Activated CD8-positive, alpha-beta memory T cell treated with anti-CD3 and anti-CD28 coated beads for 24 hours (primary cell): ENCODE measurements at regions not wholly inside any gene's neighbourhood (a gene's known extent, or its start where the extent isn't known, plus 50 kb on each side); places are given as distances from the start of the nearest gene placed in this dataset.
"Not testable (repeated sequence)": the region's sequence is repeated elsewhere in the genome, so short reads cannot be mapped to it uniquely, and the experiment has no call there.

ENCODE experiments used
- DNase-seq: peaks from one replicate; pipeline ENCODE4 v3.0.0-alpha.2; 2020

GRCh38 chr16:52386694-52387093 lies 160.2 kb downstream of the TOX3 start:
- no peak for DNase-seq

DNA sequence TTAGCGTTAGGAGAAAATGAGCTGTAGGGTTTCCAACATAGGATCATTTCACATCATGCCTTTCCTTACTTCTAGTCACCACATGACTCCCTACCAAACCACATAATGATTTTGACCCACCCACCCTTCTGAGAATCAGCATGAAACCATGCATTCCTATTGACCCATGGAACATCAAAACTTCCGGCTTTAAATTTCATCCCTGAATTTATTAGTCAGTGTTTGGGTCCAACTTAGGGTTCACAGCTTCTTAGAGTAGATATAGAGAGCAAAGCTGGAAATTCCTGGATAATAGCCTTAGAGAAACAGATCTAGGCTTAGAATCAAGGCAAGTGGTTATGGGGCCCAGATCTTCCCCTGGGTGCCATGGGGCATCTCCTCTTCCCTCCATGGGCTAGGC lies 162.6 kb downstream of the TOX3 start:
- no peak for DNase-seq

GRCh38 chr16:52383640-52384292 lies 163.2 kb downstream of the TOX3 start:
- no peak for DNase-seq

- DNase-seq: no peak
These were observed 163.8 kb downstream of the TOX3 start for GRCh38 chr16:52383119-52383518.

DNA sequence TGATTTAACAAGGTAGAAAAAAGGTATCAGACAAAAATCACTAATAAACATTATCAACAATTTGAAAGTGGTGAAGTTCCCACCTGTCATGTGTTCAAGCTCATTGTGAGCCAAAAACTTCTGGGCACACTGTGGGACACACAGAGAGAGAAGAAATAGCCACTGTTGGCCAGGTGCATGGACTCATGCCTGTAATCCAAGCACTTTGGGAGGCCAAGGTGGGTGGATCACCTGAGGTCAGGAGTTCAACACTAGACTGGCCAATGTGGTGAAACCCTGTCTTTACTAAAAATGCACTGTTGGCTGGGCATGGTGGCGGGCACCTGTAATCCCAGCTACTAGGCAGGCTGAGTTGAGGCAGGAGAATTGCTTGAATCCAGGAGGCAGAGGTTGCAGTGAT lies 167.4 kb downstream of the TOX3 start:
- no peak for DNase-seq

DNA sequence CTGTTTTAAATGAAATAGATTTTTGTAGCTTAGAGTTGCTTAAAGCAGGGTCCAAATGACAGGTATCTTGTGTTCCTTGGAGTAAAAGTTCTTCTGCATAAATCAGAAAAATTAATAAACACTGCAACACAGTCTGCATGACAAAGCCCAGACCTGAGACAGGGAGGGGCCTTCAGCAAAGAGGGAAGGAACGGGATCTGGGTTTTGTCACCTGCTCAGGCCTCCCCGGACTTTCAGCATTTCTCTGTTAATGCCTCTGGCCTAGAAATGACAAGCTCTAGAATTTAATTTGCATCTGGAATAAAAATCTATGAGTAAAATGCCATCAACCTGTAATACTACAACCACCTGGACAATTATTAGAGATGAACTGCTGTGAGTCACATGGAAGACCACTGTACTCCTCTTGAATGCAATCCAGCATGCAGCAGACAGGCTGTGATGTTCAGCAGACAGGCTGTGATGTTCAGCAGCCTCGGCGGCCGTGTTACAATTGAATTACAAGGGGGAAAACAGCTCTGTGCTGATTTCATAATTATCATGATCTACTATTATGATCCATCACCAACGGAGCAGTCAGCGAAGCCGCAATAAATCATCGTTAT lies 170.2 kb downstream of the TOX3 start:
- no peak for DNase-seq

DNA sequence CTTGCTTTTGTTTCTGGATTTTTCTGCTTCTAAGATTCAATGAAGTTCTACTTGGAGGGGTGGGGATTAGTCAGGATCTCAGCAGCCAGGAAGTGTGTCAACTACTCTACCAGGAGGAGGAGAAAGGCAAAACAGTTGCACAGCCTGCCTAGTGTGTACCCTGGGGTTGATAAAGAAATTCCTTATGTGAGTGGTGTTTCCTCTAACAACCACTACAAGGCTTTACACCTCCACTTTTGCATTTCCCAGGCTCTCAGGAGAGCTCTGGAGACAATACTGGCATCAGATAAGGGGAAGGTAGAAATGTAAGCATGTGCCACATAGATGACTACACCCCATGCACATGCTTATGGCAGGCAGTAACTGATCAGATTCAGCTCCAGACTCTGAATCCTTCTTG lies 174.6 kb downstream of the TOX3 start:
- no peak for DNase-seq

DNA sequence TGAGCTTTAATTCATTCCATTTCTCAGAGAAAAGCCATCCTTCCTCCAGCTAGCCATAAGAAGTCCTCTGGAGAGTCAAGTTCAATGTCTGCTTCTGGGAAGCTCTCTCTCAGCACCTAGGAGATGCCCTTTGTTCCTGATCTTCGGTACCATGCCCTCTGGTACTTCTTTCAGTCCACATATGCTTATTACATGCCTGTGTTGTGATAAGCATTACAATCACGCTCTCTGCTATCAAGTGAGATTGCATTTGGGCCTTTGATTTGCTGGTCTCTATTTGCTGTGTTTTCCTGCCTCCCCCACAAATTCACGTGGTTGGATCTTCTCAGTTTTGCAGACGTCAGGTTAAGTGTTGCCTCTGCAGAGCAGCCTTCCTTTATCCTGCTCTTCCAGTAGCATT lies 178.1 kb downstream of the TOX3 start:
- no peak for DNase-seq

DNA sequence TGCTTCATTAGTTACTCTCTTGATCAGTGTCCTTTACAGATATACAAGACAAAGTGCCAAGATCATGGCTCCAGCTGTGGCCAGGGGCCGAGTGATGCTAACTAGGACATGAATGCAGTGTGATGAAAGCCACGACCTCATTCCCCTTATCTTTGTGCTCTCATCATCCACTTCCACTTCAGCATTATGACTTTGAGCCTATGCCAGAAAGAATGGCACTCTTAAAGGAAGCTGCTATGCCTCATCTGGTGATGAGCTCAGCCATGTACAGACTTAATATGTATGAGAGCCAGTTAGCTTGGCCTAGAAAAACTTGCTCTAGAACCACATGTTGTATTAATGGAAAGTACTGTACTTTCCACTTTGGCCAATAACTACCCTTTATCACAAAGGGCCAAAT lies 179.1 kb downstream of the TOX3 start:
- no peak for DNase-seq

DNA sequence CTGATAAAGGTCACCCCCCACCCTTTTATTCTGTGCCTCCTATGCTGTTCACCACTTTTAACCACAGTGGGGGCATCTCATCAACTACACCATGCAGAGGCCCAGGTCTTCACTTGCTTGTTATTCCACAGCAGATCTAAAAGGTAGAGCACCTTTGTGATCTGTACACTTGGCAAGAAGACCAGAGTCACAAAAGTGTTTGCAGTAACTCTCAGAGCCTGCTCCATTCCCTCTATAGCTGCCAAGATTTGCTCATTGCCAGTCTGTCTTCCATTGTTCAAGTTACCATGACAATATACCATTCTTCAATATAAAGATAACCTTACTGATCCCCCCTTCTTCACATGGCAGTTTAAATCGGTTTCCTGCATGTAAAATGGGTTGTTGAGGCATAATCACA lies 180.0 kb downstream of the TOX3 start:
- no peak for DNase-seq

- no peak for DNase-seq
These were observed 182.4 kb downstream of the TOX3 start for GRCh38 chr16:52364500-52364899.

DNA sequence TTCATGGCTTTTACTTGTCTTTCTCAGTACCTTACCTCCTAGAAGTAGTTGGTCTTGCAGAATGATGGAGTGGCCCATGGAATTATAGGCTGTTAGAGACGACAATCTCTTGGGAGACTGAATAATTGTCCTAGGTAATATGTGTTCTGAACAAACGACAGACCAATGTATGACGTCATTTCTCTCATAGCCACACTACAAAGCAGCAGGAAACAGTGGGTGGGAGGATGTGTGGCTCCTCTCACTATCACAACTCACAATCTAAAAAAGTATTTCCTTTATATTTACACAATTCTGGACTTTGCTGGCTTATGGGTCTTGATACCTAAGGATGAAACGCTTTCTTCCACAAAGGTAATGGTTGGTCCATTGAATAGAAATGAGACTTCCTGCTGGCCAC lies 183.9 kb downstream of the TOX3 start:
- DNase-seq: no peak

DNA sequence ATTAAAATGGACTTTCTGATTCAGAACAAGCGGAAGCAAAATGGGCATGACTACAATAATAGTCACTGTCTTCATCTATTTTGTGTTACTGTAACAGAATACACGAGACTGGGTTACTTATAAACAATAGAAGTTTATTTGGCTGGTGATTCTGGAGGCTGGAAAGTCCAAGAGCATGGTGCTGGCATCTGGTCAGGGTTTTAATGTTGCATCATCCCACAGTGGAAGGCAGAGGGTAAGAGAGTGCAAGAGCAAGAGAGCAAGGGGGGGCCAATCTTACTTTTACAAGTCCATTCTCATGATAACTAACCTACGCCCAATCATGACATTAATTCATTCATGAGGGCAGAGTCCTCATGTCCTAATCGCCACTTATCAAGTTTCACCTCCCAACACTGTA lies 189.2 kb downstream of the TOX3 start:
- DNase-seq: no peak

- no peak for DNase-seq
These were observed 193.7 kb downstream of the TOX3 start for GRCh38 chr16:52353249-52353648.

DNA sequence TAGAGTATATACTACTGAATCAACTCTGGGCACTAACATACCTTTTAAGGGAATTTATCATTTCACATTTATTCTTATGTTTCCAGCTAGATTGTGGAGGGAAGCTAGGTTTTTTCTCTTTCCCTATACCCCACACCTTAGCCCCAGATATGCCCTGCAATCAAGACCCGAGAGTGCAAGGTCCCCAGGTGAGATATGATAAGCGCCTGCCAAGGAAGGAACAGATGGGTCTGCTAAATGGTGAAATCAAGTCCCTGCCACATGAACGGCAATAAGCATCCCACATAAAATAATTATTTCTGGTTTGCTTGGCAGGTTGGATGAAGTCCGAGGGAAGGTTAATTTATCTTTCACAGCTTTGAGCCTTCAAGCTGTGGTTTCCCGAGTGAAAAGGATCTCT lies 195.5 kb downstream of the TOX3 start:
- no peak for DNase-seq

GRCh38 chr16:52350031-52350642 lies 196.8 kb downstream of the TOX3 start:
- DNase-seq: no peak

GRCh38 chr16:52346709-52347108 lies 200.2 kb downstream of the TOX3 start:
- no peak for DNase-seq

- DNase-seq: not testable (repeated sequence)
These were observed 213.3 kb downstream of the TOX3 start for GRCh38 chr16:52333673-52334072.

DNA sequence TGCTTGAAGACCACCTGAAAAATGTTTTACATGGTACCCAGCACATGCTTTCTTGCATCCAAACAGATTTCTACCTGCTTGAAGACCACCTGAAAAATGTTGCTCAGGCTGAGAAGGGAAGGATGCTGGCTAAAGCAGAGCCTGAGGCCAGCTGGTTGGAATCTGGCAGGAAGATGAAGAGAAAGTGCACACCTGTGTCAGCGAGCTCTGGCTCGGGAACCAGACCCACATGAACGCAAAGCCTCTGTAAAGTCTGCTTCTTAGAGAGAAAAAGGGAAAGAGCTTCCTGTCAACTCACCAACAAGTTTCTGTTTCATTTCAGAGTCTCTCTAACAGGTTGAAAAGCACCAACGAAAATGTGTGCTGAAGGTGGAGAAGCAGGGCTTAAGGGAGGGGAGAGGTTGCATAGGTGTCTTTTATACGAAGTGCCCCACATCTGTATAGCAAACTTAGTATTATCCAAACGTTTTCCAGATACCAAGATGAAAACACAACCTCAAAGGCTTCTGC lies 226.0 kb downstream of the TOX3 start:
- DNase-seq: no peak

GRCh38 chr16:52318302-52319009 lies 228.5 kb downstream of the TOX3 start:
- no peak for DNase-seq

GRCh38 chr16:52316241-52316640 lies 230.7 kb downstream of the TOX3 start:
- DNase-seq: no peak

DNA sequence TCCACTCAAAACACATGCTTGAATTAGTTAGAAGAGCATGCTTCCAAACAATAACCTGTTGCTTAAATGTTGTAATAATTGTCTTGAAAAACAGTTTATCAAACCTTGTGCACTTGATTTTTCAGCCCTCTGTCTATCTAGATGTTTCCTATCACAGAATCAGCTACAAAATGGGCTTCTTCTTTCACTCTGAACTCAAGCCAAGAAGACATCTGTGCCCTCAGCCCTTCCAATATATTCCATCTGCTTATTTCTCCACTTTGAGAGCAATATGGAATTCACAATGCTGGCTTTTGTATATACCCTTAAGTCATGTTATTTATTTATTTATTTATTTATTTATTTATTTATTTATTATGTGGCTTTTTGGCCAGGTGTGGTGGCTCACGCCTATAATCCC lies 234.2 kb downstream of the TOX3 start:
- no peak for DNase-seq

DNA sequence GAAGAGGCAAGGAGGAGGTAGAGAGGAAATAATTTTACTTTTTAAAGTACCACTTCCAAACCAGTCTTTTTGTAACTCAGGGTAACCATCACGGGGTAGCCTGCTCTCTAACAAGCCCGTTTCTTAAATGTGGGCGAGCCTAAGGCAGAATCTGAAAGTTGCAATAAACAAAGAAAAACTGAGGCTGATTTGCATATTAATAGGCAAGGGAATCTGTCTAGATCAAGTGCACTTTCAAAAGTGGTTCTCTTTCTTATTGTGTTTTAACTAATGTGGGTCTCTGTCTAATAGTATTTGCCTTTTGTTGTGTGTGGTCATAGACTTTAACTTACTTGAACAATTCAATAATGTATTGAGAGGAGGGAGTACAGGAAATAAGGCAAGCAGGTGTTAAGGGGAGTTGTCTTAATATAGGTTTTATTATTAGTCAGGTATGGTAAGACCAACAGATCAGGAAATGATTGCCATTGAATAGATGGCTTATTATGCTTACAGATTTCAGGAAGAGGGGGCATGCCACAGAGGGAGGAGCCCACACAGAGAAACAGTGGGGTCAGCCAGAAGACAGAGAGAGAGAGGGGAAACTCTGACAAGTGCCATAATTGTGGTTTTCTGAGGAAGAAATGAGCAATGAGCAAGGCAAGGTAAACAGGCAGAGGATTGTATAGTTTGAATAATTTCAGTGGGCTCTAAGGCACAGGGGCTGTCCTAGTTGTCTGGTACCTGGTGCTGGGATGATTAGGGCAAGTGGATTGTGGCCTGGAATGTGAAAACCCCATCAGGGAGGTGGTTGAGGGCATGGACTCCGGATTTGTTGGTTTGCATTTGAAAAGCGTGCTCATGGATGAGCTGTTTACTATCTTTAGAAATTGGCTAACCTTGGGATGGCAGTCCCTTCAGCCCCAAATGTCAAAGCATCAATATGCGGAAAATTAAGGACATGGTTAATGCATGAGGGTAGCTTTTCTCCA lies 237.2 kb downstream of the TOX3 start:
- no peak for DNase-seq
